Left renal pelvis (tissue), 4 donors: ENCODE measurements at regions not wholly inside any gene's neighbourhood (a gene's known extent, or its start where the extent isn't known, plus 50 kb on each side); places are given as distances from the start of the nearest gene placed in this dataset.

Experiments used
- DNase-seq, 4 donors: peaks; one replicate each; pipeline ENCODE4 v3.0.0-alpha.2; 2013; ENCODE audit warnings: low read depth in 4 of 4, low spot score in 3 of 4

GRCh38 chr1:57485643-57486042 lies 61.8 kb upstream of the DAB1 start:
- DNase-seq = no peak

DNA sequence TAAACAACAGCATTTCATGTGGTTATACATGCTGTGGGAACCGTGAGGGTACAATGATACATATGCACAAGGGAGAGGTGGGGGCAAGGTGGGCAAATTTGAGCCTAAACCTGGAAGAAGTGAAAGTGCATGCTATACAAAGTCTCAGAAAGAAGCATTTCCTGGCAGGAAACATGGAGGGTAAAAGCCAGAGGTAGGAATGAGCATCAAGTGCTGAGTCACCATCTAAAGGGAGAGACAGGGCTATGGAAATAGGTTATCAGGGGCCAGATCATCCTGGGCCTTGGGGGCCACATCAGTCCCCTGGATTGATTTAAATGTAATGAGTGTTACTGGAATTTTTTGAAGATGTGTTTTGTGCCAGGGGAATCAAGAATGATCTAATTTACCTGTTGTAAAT lies 60.1 kb upstream of the DAB1 start:
- no peak for DNase-seq

- DNase-seq = no peak
Observed at GRCh38 chr1:57479471-57479870, 55.6 kb upstream of the DAB1 start.

- DNase-seq = no peak
Observed at GRCh38 chr1:57475366-57475765, 51.5 kb upstream of the DAB1 start.

DNA sequence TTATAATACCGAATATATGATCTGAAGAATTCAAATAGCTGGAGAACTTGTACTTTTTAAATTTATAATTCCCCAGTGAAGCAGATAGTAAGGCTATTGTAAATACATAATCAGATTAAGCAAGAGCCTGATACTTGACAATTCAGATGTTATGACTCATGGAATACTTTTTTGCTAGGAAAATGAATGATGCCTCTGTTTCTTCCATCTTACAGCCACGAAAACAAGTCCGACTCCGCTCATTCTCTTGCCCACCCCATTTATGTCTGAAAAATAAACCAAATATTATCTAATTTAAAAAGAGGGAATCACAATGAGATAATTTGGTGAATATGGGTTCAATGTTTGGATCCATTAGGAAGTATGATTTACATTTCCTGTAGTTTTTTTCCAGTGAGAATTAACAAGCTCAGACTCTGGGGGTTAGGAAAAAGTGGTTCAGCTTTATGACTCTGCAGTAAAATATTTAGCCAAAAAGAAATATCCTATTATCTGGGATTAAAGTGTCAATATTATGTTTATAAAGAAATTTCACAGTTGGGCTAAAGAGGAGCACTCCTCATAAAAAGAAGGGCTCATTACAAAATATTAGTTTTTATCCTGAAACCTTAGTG lies 50.4 kb upstream of the DAB1 start:
- DNase-seq = no peak
